T-helper 22 cell (primary cell): ENCODE measurements at regions not wholly inside any gene's neighbourhood (a gene's known extent, or its start where the extent isn't known, plus 50 kb on each side); places are given as distances from the start of the nearest gene placed in this dataset.
"Not testable (repeated sequence)": the region's sequence is repeated elsewhere in the genome, so short reads cannot be mapped to it uniquely, and the experiment has no call there.

Experiments used
- DNase-seq: peaks from one replicate; pipeline ENCODE4 v3.0.0-alpha.2; 2020; ENCODE audit warnings: low read depth

DNA sequence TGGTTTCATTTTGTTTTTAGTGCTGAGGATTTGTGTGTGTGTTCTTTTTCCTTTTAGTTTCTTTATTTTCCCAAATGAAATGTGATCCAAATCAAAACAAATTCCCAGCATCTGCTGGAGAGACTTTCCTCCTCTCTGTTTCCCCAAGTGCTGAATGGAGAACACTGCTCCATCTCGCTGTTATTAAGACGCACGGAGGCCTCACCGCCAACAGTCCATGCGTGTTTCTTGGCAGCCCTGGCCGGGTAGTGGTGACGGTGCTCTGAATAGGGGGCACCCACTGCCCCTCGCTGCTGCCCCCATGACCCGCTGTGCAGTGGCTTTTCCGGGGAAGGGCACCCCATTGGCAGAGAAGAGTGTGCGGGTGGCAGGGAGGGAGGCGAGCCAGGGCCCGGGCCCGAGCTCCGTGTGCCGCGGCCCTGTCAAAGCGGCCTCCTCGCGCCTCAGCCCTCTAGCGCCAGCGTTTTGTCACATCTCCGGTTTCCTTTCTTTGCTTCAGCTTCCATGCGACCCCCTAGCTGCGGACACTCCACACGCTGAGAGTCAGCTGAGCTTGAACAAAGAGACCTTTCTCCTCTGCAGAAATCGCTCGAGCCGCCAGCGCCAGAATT, 473.7 kb upstream of the SALL3 start:
- DNase-seq = no peak

DNA sequence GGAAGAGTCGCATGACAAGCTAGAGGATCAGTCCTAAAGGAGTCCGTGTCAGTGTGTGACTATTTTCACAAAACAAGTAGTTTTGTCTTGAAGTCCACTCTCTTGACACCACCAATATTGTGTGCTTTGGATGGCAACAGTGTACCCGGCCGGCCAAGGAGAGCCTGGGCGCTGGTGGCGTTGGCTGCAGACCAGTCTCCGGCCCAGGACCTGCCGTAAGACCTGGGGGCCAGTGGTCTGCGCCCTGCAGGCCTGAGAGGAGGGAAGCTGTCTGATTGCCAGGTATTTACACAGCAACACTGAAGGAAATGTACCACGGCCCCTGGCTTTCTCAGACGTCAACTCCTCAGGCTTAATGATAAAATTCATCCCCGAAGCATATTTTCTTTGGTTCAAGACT, 472.4 kb upstream of the SALL3 start:
- DNase-seq = no peak

DNA sequence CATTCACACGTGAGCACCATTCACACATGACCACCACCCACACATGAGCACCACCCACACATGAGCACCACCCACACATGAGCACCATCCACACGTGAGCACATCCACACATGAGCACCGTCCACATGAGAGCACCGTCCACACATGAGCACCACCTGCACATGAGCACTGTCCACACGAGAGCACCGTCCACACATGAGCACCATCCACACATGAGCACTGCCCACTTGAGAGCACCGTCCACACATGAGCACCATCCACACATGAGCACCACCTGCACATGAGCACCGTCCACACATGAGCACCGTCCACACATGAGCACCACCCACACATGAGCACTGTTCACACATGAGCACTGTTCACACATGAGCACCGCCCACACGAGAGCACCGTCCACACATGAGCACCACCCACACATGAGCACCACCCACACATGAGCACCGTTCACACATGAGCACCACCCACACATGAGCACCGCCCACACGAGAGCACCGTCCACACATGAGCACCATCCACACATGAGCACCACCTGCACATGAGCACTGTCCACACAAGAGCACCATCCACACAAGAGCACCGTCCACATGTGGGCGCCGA, 471.3 kb upstream of the SALL3 start:
- not testable (repeated sequence) for DNase-seq

DNA sequence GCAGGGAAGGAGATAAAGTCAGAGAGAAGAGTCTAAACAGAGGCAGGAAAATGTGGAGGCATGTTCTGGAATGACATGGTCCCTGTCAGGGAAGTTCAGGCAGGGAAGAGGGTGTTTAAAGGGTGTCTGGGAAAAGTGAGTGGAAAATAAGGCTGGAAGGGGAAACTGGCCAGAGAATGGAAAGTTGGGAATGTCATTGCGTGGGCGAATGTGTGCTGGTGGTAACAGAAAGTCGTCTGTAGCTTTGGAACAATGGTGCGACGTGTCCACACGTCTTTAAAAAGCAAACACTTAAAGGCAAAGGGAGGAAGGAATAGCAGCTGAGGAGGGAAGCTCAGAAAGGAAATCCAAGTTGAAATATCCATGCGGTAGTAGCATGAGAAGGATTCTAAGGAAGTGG, 469.5 kb upstream of the SALL3 start:
- no peak for DNase-seq

DNA sequence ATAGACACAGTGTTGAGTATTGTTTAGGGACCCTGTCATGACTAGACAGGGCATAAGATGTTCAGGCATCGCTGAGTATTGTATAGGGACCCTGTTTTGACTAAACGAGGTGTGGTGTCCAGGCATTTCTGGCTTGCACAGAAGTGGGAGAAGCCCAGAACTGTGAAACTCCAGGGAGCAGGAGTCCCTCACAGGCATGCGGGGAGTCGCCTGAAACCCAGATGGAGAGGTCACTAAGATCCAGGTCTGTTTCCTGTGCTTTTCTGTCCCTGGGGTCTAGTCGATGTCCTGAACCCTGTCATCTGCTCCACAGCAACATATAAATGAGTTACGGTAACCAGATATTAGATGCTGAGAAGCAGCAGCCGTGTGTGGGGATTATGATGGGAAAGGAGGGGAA, 469.0 kb upstream of the SALL3 start:
- DNase-seq = no peak

- DNase-seq = no peak
These were observed 467.7 kb upstream of the SALL3 start for GRCh38 chr18:78511666-78512601.

GRCh38 chr18:78514910-78515670, 464.5 kb upstream of the SALL3 start:
- DNase-seq = no peak

- DNase-seq = no peak
These were observed 462.3 kb upstream of the SALL3 start for GRCh38 chr18:78517328-78517727.

DNA sequence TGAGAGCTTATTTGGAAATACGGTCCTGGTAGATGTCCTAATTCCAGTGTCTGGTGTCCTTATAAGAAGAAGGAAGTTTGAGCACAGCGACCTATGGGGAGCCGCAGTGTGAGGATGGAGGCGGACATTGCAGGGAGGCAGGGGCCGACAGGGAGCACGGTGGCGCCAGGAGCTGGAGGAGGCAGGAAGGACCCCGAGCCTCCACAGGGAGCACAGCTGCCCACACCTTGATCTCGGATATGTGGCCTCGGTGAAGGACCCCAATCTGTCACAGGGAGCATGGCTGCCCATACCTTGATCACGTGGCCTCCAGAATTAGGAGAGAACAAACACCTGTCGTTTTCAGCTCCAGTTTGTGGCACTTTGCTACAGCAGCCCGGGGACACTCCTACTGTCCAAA, 461.6 kb upstream of the SALL3 start:
- DNase-seq = no peak

GRCh38 chr18:78518805-78519204, 460.8 kb upstream of the SALL3 start:
- no peak for DNase-seq

DNA sequence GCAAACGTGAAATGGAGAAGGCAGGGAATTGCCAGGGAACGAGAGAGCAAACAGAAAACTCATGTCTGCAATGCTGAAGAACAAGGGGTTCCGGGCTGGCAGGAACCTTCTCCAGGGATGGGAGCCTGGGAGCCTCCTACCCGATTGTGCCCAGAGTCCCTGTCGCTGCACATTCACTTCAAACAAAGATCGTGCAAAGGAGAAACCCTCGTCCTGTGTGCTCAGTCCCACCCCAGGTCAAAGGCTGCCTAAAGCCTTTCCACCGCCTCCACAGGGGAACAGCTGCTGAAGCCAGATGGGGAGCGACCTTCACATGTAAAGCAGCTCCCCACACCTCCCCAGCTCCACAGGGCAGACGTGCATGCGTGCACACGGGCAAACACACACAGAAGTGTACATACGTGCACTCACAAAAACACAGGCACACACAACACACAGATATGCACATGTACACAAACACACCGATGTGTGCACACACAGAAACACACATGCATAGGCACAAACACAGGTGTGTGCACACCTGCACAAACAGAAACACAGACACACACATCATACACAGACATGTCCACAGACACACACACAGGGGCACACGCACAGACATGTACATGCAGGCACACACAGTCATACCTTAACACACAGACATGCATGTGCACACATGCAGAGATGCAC, 460.1 kb upstream of the SALL3 start:
- DNase-seq = no peak

DNA sequence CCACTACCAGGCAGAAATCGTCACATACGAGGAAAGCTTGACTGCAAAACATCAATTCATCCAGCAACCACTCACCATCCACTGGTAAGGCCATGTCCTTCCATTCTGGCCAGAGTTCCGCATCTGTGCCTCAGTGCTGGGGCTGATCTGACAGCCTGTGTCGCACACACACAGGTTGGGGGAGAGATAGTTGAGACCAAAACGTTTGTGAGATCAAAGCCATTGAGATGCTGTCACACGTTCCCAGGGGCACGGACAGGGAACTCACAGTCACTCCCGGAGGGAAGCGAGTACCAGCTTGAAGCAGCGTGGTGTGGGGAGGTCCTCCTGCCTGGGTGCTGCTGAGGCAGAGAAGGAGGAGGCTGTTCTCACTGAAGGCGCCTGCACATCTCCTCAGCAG, 458.5 kb upstream of the SALL3 start:
- no peak for DNase-seq

DNA sequence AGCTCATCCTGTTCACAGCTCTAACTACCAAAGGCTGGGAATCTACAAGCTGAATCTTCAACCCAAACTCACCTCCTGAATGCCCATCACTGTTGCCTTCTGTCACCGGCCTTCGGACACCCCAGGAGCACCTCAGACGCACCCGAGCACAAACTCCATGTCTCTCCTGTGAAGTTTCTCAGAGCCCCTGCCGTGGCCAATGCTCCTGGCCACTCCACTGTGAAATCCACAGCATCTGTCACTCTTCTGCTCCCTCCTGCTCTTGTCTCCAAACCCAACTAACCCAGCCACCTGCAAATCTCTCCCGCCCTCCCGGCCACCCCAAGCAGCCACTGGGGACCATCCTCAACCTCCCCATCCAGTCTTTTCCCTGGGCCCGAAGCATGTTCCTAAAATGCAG, 457.9 kb upstream of the SALL3 start:
- no peak for DNase-seq

DNA sequence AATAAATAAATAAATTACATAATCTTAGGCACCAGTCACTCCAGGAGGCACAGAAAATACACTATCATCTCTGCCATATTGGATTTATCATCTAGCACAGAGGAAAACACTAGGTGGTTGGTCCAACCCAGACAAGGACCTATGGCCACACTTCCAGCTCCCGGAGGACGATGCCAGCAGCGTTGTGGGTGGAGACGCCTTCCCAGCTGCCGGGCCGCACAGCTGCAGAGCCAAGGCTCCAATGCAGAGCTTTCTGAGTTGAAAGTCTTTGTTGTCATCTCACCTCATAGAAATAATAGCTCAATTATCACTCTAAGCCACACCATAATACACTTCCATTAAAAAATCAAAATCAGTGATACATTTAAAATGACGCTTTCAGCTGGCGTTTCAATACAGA, 457.1 kb upstream of the SALL3 start:
- DNase-seq = no peak

DNA sequence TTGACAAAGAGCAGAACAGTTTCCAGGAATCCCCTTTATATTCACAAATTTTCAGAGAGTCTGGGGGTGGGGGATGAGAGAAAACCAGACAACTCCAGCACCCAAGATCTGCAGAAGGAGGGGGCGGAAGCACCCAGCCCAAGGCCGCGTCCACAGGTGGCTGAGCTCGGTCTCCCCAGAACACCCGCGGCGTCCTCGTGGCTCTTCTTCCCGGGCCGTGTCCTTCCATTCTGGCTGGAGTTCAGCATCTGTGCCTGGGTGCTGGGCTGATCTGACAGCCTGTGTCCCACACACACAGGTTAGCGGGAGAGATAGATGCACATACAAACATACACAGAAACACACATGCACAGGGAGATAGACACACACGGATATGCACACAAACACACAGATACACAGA, 455.8 kb upstream of the SALL3 start:
- DNase-seq = no peak

GRCh38 chr18:78525366-78526111, 454.1 kb upstream of the SALL3 start:
- DNase-seq = no peak

DNA sequence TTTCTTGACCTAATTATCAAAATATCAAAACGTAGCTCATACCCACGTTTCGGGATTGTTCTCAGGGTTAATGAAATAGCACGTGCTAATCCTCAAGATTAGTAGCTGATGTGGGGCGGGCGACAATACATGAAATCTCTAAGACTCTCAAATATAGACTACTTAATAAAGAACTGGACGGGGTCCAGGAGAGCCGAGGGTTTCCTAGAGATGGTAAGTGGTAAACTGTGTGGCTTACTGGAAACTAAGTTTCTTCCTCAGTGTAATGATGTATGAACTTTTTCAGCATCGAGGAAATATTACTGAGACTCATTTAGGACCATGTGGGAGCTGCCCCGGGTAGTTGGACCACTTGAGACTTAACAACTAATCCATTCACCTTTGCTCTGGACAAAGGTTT, 453.3 kb upstream of the SALL3 start:
- no peak for DNase-seq

DNA sequence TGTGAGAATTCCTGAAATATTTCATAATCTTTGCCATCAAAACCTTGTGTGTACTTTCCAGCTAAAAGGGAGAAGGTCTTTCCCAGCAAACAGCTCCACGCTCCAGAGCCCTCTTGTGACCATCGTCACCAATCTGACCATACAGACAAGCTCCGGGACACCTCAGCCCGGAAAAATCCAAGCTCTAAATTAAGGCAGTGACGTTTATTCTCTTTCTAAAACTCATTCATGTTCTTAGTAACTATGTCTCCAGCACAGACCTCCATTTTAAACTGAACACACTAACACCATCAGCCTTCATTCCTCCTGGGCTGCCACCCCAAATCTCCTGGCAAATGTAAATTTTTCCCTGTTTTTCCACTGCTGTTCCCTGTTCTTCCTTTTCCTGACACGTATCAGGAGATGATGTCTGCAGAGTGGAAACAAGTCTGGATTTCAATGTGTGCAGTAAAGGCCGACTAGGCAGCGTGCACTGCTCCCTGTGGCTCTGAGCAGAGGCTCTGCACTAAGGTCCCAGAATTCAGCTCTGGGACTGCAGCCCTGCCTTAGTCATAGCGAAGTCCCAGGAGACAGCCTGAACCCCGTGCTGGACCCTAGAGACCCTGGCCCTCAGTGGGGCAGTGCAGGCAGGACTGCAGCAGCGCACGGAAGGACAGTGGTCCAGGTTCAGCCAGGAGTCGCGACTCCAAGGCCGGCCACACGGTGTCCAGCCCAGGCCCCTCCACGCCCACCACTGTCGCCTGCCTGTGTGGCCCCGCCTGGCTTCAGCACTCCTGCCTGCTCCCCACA, 452.5 kb upstream of the SALL3 start:
- DNase-seq = no peak

DNA sequence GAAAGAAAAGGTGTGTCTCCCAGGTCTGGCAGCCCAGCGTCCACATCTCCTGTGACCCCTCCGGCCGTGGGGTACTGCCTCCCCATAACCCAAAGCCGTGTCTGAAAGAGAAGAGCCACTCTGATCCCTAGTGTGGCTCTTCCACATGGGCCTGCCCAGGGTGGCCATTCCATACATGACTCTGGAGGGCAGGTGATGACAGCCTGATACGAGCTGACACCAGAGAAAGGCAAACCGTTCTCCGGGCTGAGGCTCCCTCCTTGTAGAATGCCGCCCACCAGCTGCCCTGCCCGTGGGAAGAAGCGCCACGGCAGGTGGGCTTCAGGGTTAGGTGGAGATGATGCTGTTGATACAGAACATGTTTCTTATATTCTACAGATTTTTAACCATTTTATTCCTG, 451.6 kb upstream of the SALL3 start:
- no peak for DNase-seq
